B cell (primary cell): ENCODE measurements at regions not wholly inside any gene's neighbourhood (a gene's known extent, or its start where the extent isn't known, plus 50 kb on each side); places are given as distances from the start of the nearest gene placed in this dataset.

Source experiments
- EZH2 ChIP-seq: IDR thresholded peaks from 2 replicates; pipeline ENCODE4 v1.6.1; 2012; ENCODE audit warnings: borderline replicate concordance, low read depth, mild to moderate bottlenecking, moderate library complexity, low read length; ENCODE audit not compliant: insufficient read depth, poor library complexity, severe bottlenecking
- TF ChIP-seq, protein P1 (sequence below): fragments of 200-600 bp; IDR thresholded peaks from one replicate; pipeline ENCODE4 v1.8.0; 2022; ENCODE audit warnings: antibody characterized with exemption, mild to moderate bottlenecking

DNA sequence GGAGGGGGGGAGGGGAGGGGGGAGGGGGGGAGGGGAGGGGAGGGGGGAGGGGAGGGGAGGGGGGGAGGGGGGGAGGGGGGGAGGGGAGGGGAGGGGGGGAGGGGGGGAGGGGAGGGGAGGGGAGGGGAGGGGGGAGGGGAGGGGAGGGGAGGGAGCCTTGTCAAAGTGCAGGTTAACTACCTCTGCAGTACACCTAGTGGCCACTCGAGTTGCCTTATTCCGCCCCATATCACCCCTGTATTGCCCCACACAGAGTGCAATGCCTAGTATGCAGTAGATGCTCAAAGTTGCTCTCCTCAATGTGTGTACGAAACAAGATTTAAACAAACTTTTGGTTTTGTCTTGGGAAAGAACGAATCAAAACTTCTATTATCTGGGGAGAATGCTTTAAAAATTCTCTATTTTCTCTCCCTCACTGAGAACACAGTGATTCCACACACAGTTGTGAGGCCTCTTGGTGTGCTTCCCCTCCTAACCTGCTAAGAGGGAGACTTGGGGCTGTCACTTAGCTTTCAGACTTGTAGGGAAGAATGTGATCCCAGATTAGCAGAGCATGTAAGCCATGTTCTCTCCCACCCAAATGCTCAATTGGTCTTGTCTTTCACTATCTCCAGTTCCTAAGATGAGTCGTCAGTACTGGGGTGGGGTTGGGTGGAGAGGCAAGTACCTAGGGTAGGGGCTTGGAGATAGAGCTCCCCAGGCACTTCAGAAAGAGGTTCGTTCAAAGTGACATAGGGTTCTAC, 79.7 kb upstream of the MAP10 start:
- TF ChIP-seq, protein P1, sequence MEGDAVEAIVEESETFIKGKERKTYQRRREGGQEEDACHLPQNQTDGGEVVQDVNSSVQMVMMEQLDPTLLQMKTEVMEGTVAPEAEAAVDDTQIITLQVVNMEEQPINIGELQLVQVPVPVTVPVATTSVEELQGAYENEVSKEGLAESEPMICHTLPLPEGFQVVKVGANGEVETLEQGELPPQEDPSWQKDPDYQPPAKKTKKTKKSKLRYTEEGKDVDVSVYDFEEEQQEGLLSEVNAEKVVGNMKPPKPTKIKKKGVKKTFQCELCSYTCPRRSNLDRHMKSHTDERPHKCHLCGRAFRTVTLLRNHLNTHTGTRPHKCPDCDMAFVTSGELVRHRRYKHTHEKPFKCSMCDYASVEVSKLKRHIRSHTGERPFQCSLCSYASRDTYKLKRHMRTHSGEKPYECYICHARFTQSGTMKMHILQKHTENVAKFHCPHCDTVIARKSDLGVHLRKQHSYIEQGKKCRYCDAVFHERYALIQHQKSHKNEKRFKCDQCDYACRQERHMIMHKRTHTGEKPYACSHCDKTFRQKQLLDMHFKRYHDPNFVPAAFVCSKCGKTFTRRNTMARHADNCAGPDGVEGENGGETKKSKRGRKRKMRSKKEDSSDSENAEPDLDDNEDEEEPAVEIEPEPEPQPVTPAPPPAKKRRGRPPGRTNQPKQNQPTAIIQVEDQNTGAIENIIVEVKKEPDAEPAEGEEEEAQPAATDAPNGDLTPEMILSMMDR: no peak
- TF ChIP-seq EZH2: no peak
